ENCODE measurements at regions not wholly inside any gene's neighbourhood (a gene's known extent, or its start where the extent isn't known, plus 50 kb on each side); places are given as distances from the start of the nearest gene placed in this dataset.

- H3K4me3 Mint-ChIP-seq, result no peak overlapping the region
- no peak overlapping the region for H3K27ac Mint-ChIP-seq
- no peak overlapping the region for H3K14ac ChIP-seq (ENCODE audit: insufficient read depth, low read length)
- no peak for DNase-seq
- H4K20me1 ChIP-seq (ENCODE audit: control insufficient read depth, insufficient read depth, insufficient read length), result no peaks in the 10 kb centered on the region
- H3K4ac ChIP-seq (ENCODE audit: low read depth, low read length), result no peak overlapping the region
- no peaks in the 10 kb centered on the region for H3K27me3 Mint-ChIP-seq (ENCODE audit: low read depth)
- H3K9me3 Mint-ChIP-seq, result peaks cover 7 to 8% of the 10 kb centered on the region in 2 experiments; a peak in 4 of 5 replicates
- no peak overlapping the region for H2BK15ac ChIP-seq (ENCODE audit: low read depth, low read length)
- H2BK12ac ChIP-seq (ENCODE audit: insufficient read length, low read depth, low read length), result no peak overlapping the region
- H3K4me1 Mint-ChIP-seq, result no peaks in the 10 kb centered on the region
- no peak overlapping the region for H2AFZ ChIP-seq (ENCODE audit: low read length)
- H3T11ph ChIP-seq (ENCODE audit: low read length), result no peak overlapping the region
- no peak overlapping the region for H3K56ac ChIP-seq (ENCODE audit: insufficient read length, low read depth, low read length)
- no peak overlapping the region for H3K18ac ChIP-seq (ENCODE audit: insufficient read length, low read depth, low read length)
- H4K5ac ChIP-seq (ENCODE audit: insufficient read length, low read depth, low read length), result no peak overlapping the region
- H3K36me3 Mint-ChIP-seq (ENCODE audit: insufficient read depth in 1 of 3, low read depth in 3 of 3), result no peaks in the 10 kb centered on the region; a peak in 1 of 7 replicates
- H3K23ac ChIP-seq (ENCODE audit: insufficient read length, low read depth, low read length), result no peak overlapping the region
- TF ChIP-seq CTCF (conservative IDR thresholded peaks at IDR 0.05), result no peak
- no peak overlapping the region for H2AK5ac ChIP-seq (ENCODE audit: insufficient read length, low read length)
- no peak overlapping the region for H2BK5ac ChIP-seq (ENCODE audit: insufficient read length, low read length)
- H2BK120ac ChIP-seq (ENCODE audit: low read depth, low read length, poor library complexity, severe bottlenecking), result no peak overlapping the region
- no peak overlapping the region for H4K8ac ChIP-seq (replicated peaks; ENCODE audit: insufficient read length, low read depth, low read length)
- H3K27ac ChIP-seq (ENCODE audit: insufficient read length, low read depth, low read length), result no peak overlapping the region
- H4K91ac ChIP-seq (ENCODE audit: insufficient read length, low read depth, low read length), result no peak overlapping the region
- WGBS (ENCODE audit: extremely low coverage, insufficient read length, low lambda C conversion rate), result no CpG with 5 or more reads among the region's 4 CpGs
- no peaks in the 10 kb centered on the region for H3K79me2 ChIP-seq (ENCODE audit: insufficient read depth, low read length)
- no peaks in the 10 kb centered on the region for H3K4me1 ChIP-seq (ENCODE audit: insufficient read depth, low read length)
- H3K23me2 ChIP-seq (ENCODE audit: insufficient read length, low read depth, low read length, poor library complexity, severe bottlenecking), result no peaks in the 10 kb centered on the region
- no peaks in the 10 kb centered on the region for H3K27me3 ChIP-seq (ENCODE audit: insufficient read depth, low read length)
- H2BK20ac ChIP-seq (ENCODE audit: low read depth, low read length, poor library complexity, severe bottlenecking), result no peak overlapping the region
- no peaks in the 10 kb centered on the region for H3K9me3 ChIP-seq (ENCODE audit: control insufficient read depth, low read depth, low read length)
- H3K79me1 ChIP-seq (ENCODE audit: insufficient read depth, low read depth, low read length, poor library complexity, severe bottlenecking), result no peaks in the 10 kb centered on the region
- no peak overlapping the region for H3K9ac ChIP-seq (ENCODE audit: extremely low read depth, insufficient read length, low read length)
- H3K4me2 ChIP-seq (ENCODE audit: insufficient read depth, insufficient read length, low read length), result no peak overlapping the region
These were observed 386.1 kb upstream of the MPDZ start for GRCh38 chr9:13665418-13666066.
